ENCODE measurements at regions not wholly inside any gene's neighbourhood (a gene's known extent, or its start where the extent isn't known, plus 50 kb on each side); places are given as distances from the start of the nearest gene placed in this dataset.
"Not testable (repeated sequence)": the region's sequence is repeated elsewhere in the genome, so short reads cannot be mapped to it uniquely, and the experiment has no call there.

- ChIA-PET CTCF (no interaction called here), POLR2A (no interaction called here)
- no peak for DNase-seq
- H3K9me3 Mint-ChIP-seq, result peaks cover 6% of the 10 kb centered on the region
- no peak overlapping the region for H3K4me3 Mint-ChIP-seq
- H3K27me3 Mint-ChIP-seq, result no peaks in the 10 kb centered on the region
- no peaks in the 10 kb centered on the region for H3K36me3 Mint-ChIP-seq (ENCODE audit: low read depth)
- H3K4me1 Mint-ChIP-seq, result peaks cover 5% of the 10 kb centered on the region
- H3K27ac Mint-ChIP-seq, result no peak overlapping the region
Measured at GRCh38 chr9:31700252-31701045, 684.0 kb upstream of the ACO1 start.

- CTCF ChIA-PET, result no interaction called here
- Mint-ChIP-seq H3K27me3 (no peaks in the 10 kb centered on the region), H3K36me3 (ENCODE audit: low read depth) (no peaks in the 10 kb centered on the region), H3K4me1 (peaks cover 5% of the 10 kb centered on the region), H3K4me3 (no peak overlapping the region), H3K27ac (no peak overlapping the region), H3K9me3 (no peaks in the 10 kb centered on the region)
- POLR2A ChIA-PET, result no interaction called here
- no peak for DNase-seq
Measured at GRCh38 chr9:31702957-31703356, 681.5 kb upstream of the ACO1 start.

GRCh38 chr9:31715250-31715649, 669.2 kb upstream of the ACO1 start:
- Mint-ChIP-seq H3K4me3 (no peak overlapping the region), H3K27me3 (no peaks in the 10 kb centered on the region), H3K27ac (no peak overlapping the region), H3K4me1 (no peaks in the 10 kb centered on the region), H3K9me3 (no peaks in the 10 kb centered on the region), H3K36me3 (ENCODE audit: low read depth) (no peaks in the 10 kb centered on the region)
- DNase-seq, result no peak
- ChIA-PET CTCF (interaction anchor here (0.6 kb wide), 1 partner anchor 884 kb away, joined by 3 read pairs; no protein-coding TSS in a partner anchor), POLR2A (no interaction called here)

GRCh38 chr9:31719262-31719661, 665.2 kb upstream of the ACO1 start:
- H3K9me3 Mint-ChIP-seq, result no peaks in the 10 kb centered on the region
- POLR2A ChIA-PET, result no interaction called here
- no peaks in the 10 kb centered on the region for H3K36me3 Mint-ChIP-seq (ENCODE audit: low read depth)
- H3K4me3 Mint-ChIP-seq, result no peak overlapping the region
- H3K4me1 Mint-ChIP-seq, result no peaks in the 10 kb centered on the region
- CTCF ChIA-PET, result no interaction called here
- no peaks in the 10 kb centered on the region for H3K27me3 Mint-ChIP-seq
- DNase-seq, result no peak
- no peak overlapping the region for H3K27ac Mint-ChIP-seq

DNA sequence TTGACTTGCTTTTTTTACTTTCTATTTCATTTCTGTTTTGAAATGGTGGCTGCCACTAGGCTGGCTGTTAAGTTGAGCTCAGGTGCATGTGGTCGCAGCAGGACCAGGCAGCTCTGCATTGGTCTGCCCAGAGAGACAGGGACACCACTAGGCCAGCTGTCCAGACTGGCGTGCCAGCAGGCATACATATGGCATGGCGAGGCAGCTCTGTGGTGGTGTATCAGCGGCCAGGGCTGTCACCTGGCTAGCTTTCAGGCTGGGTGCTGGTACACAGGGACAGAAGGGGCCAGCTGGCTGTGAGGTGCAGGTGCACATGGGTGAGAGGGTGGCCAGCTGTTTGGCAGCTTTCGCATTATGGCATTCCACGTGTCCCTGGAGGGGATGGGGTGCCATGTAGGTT, 654.0 kb upstream of the ACO1 start:
- CTCF ChIA-PET, result no interaction called here
- no peak overlapping the region for H3K4me3 Mint-ChIP-seq
- no peak overlapping the region for H3K27ac Mint-ChIP-seq

GRCh38 chr9:31733166-31733565, 651.3 kb upstream of the ACO1 start:
- Mint-ChIP-seq H3K36me3 (ENCODE audit: low read depth) (no peaks in the 10 kb centered on the region), H3K27ac (no peak overlapping the region), H3K4me1 (no peaks in the 10 kb centered on the region), H3K4me3 (no peak overlapping the region), H3K9me3 (no peaks in the 10 kb centered on the region), H3K27me3 (no peaks in the 10 kb centered on the region)
- DNase-seq, result no peak
- ChIA-PET CTCF (no interaction called here), POLR2A (no interaction called here)

More for the DNA sequence above, 654.0 kb upstream of the ACO1 start:
- no peaks in the 10 kb centered on the region for H3K9me3 Mint-ChIP-seq
- POLR2A ChIA-PET, result no interaction called here
- DNase-seq, result no peak
- no peaks in the 10 kb centered on the region for H3K4me1 Mint-ChIP-seq
- no peaks in the 10 kb centered on the region for H3K27me3 Mint-ChIP-seq
- no peaks in the 10 kb centered on the region for H3K36me3 Mint-ChIP-seq (ENCODE audit: low read depth)

DNA sequence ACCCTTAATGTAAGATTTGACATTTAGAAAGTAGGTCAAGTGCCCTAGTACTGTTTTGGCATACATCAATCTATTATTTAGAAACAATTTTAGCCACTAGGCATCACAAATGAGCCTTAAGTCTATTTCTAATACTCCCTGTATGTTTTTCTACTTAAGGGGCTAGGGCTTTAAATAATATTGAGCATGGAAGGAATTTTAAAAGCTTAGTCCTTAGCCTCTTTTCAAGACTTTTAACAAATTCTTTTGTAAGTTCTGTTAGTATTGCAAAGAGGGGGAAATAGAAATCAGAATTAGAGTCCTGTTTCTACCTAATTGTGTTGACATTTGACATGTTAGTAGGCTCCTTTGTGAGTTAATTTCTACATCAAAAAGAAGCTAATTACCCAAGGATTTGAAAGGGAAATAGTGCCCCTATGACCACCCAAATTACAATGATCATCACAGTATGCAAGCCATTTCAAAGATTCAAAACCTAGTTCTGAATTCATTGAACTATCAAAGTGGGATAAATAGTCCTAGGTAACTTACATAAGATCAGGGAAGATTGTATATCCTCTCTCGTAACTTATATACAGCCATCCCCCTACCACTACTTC, 647.8 kb upstream of the ACO1 start:
- H3K36me3 Mint-ChIP-seq (ENCODE audit: low read depth), result no peaks in the 10 kb centered on the region
- no peaks in the 10 kb centered on the region for H3K9me3 Mint-ChIP-seq
- no peak for DNase-seq
- CTCF ChIA-PET, result interaction anchor here (0.6 kb wide), 1 partner anchor 587 kb away, joined by 3 read pairs; no protein-coding TSS in a partner anchor
- POLR2A ChIA-PET, result no interaction called here
- H3K27ac Mint-ChIP-seq, result no peak overlapping the region
- H3K27me3 Mint-ChIP-seq, result no peaks in the 10 kb centered on the region
- no peak overlapping the region for H3K4me3 Mint-ChIP-seq
- H3K4me1 Mint-ChIP-seq, result no peaks in the 10 kb centered on the region

- ChIA-PET CTCF (no interaction called here), POLR2A (no interaction called here)
- H3K4me3 Mint-ChIP-seq, result no peak overlapping the region
- H3K4me1 Mint-ChIP-seq, result no peaks in the 10 kb centered on the region
- no peaks in the 10 kb centered on the region for H3K9me3 Mint-ChIP-seq
- no peaks in the 10 kb centered on the region for H3K36me3 Mint-ChIP-seq (ENCODE audit: low read depth)
- H3K27me3 Mint-ChIP-seq, result no peaks in the 10 kb centered on the region
- no peak for DNase-seq
- H3K27ac Mint-ChIP-seq, result no peak overlapping the region
Measured at GRCh38 chr9:31740705-31741104, 643.7 kb upstream of the ACO1 start.

DNA sequence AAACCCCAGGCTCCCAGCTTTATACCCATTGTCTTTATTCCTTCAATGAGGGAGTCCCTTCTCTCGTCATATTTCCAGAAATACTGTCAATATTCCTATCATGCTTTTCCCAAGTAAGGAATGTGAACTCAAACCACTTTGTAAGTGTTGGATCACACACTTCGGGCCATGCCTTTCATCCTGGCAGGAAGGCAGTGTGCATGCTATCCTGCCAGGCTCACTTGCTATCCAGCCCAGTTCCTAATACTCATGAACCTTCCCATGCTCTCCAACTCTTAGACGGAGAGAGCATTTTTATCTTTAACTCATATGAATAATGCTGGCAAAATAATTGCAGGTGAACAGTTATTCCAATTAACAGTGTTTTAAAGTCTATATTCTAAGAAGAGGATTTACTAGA, 639.9 kb upstream of the ACO1 start:
- H3K27ac Mint-ChIP-seq, result no peak overlapping the region
- no peak overlapping the region for H3K4me3 Mint-ChIP-seq
- H3K36me3 Mint-ChIP-seq (ENCODE audit: low read depth), result no peaks in the 10 kb centered on the region
- no peaks in the 10 kb centered on the region for H3K4me1 Mint-ChIP-seq
- ChIA-PET POLR2A (no interaction called here), CTCF (no interaction called here)
- no peaks in the 10 kb centered on the region for H3K27me3 Mint-ChIP-seq
- H3K9me3 Mint-ChIP-seq, result no peaks in the 10 kb centered on the region
- no peak for DNase-seq

GRCh38 chr9:31745468-31745867, 639.0 kb upstream of the ACO1 start:
- CTCF ChIA-PET, result interaction anchor here (1.1 kb wide), 1 partner anchor 11 kb away, joined by 3 read pairs; no protein-coding TSS in a partner anchor

DNA sequence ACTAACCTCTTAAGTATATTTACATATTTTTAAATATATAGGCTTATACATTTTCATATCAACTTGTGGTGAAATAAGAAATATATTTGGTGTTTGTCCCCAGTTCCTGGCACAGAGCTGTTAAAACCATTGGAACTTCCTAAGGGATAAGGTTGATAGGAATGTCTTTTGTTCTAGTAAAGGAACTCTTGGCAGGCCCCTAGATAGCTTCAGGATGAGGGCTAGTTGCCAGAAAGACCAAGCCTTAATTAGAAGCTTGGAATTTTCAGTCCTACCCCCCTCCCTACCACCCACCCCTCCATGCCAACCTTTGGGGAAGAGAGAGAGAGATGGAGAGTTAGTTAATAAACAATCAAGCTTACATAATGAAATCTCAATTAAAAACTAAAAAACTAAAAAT, 638.6 kb upstream of the ACO1 start:
- Mint-ChIP-seq H3K36me3 (ENCODE audit: low read depth) (no peaks in the 10 kb centered on the region), H3K27ac (no peak overlapping the region), H3K9me3 (no peaks in the 10 kb centered on the region), H3K27me3 (no peaks in the 10 kb centered on the region), H3K4me1 (no peaks in the 10 kb centered on the region), H3K4me3 (no peak overlapping the region)
- DNase-seq, result no peak
- ChIA-PET CTCF (interaction anchor here (1.1 kb wide), 1 partner anchor 10 kb away, joined by 3 read pairs; no protein-coding TSS in a partner anchor), POLR2A (no interaction called here)

More at GRCh38 chr9:31745468-31745867, 639.0 kb upstream of the ACO1 start:
- no peak for DNase-seq
- no peaks in the 10 kb centered on the region for H3K27me3 Mint-ChIP-seq
- H3K9me3 Mint-ChIP-seq, result no peaks in the 10 kb centered on the region
- H3K4me1 Mint-ChIP-seq, result no peaks in the 10 kb centered on the region
- H3K27ac Mint-ChIP-seq, result no peak overlapping the region
- POLR2A ChIA-PET, result no interaction called here
- no peak overlapping the region for H3K4me3 Mint-ChIP-seq
- H3K36me3 Mint-ChIP-seq (ENCODE audit: low read depth), result no peaks in the 10 kb centered on the region

DNA sequence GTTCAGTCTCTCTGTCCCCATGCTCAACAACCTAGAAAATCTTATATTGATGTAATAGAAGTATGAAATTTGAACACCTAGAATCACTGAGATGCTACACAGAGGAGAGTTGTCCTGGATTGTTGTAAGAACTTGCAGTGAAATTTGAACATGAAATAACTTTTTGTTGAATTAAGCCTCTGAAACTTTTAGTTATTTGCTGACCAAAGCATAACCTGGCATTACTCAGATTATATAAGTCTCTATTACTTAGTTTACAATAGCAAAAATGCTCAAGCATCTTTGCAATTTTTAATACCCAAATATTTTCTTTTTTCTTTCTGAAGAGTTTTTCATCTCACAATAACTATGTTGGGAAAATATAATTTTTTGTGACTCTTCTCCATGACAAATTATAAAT, 630.7 kb upstream of the ACO1 start:
- H3K4me3 Mint-ChIP-seq, result no peak overlapping the region
- no peak for DNase-seq
- H3K27me3 Mint-ChIP-seq, result no peaks in the 10 kb centered on the region
- H3K36me3 Mint-ChIP-seq (ENCODE audit: low read depth), result no peaks in the 10 kb centered on the region
- H3K9me3 Mint-ChIP-seq, result no peaks in the 10 kb centered on the region
- ChIA-PET CTCF (interaction anchor here (0.6 to 0.9 kb wide), 2 partner anchors 77 to 515 kb away, joined by 3 to 4 read pairs; no protein-coding TSS in a partner anchor), POLR2A (no interaction called here)
- H3K4me1 Mint-ChIP-seq, result no peaks in the 10 kb centered on the region
- no peak overlapping the region for H3K27ac Mint-ChIP-seq

- ChIA-PET CTCF (no interaction called here), POLR2A (no interaction called here)
- DNase-seq, result no peak
- H3K9me3 Mint-ChIP-seq, result no peaks in the 10 kb centered on the region
- H3K27ac Mint-ChIP-seq, result no peak overlapping the region
- H3K4me1 Mint-ChIP-seq, result no peaks in the 10 kb centered on the region
- H3K36me3 Mint-ChIP-seq (ENCODE audit: low read depth), result no peaks in the 10 kb centered on the region
- H3K27me3 Mint-ChIP-seq, result no peaks in the 10 kb centered on the region
- no peak overlapping the region for H3K4me3 Mint-ChIP-seq
Measured at GRCh38 chr9:31759703-31760102, 624.7 kb upstream of the ACO1 start.

- H3K4me1 Mint-ChIP-seq; POLR2A ChIA-PET; H3K27me3 Mint-ChIP-seq; H3K27ac Mint-ChIP-seq; CTCF ChIA-PET; H3K36me3 Mint-ChIP-seq (ENCODE audit: low read depth); DNase-seq; H3K4me3 Mint-ChIP-seq: not testable (repeated sequence)
- peaks cover 28% of the 10 kb centered on the region for H3K9me3 Mint-ChIP-seq
Measured at GRCh38 chr9:31774021-31774420, 610.4 kb upstream of the ACO1 start.

All from activated CD4-positive, alpha-beta T cell treated with anti-CD3 and anti-CD28 coated beads, Interleukin-2, amount 10 ng/mL, durations not matched to agents 7 days and 5 days (primary cell).